ENCODE measurements at regions not wholly inside any gene's neighbourhood (a gene's known extent, or its start where the extent isn't known, plus 50 kb on each side); places are given as distances from the start of the nearest gene placed in this dataset.
"Not testable (repeated sequence)": the region's sequence is repeated elsewhere in the genome, so short reads cannot be mapped to it uniquely, and the experiment has no call there.

DNA sequence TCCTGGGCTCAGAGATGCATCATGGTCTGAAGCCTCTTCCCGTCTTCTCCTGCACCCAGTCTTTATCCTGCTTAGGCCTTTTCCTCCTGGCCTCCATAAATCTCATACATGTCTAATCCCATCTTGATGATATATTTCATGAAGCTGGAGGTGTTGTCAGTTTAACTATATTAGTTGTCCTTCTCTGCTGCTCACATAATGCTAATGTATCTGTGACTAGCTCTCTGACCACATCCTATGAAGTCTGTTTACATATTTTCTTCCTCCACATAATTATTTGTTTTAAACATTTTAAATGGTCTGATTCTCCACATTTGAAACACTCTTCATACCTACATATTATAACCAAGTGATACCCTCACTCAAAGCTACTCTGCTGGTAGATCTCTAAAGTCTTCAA is 315.2 kb upstream of the RND3 start:
- ChIA-PET POLR2A (no interaction called here), CTCF (no interaction called here)

DNA sequence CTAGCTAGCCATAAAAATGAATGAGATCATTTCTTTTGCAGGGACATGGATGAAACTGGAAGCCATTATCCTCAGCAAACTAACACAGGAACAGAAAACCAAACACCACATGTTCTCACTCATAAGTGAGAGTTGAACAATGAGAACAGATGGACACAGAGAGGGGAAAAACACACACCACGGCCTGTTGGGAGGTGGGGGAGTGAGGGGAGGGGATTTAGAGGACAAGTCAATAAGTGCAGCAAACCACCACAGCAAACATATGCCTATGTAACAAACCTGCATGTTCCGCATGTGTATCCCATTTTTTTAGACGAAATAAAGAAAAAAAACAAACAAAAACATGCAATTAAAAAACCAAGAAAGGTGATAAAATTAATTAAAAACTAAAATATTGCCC is 308.8 kb upstream of the RND3 start:
- POLR2A ChIA-PET, CTCF ChIA-PET: not testable (repeated sequence)

DNA sequence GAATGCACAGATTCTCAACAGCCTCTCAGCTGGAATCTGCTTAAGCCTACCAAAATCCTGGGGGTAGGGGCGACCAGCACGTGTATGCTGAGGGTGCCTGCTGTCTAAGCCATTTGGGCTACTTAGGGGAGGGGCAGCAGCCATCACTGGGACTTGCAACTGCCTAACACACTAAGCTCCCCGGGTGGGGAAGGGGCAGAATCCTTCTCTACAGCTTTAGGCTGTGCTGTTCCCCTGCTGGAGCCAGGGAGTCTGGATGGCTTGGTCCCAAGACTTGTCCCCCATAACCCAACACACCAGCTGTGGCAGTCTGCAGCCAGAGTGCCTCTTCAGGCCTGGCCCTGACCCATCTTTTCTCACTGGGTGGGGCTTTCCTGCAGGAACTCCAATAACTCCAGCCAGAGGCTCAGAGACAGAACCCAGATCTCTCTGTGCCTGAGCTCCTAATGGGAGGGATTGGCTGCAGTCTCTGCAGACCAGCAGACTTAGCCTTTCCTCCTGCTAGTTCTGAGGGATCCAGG is 305.4 kb upstream of the RND3 start:
- ChIA-PET POLR2A (no interaction called here), CTCF (no interaction called here)

DNA sequence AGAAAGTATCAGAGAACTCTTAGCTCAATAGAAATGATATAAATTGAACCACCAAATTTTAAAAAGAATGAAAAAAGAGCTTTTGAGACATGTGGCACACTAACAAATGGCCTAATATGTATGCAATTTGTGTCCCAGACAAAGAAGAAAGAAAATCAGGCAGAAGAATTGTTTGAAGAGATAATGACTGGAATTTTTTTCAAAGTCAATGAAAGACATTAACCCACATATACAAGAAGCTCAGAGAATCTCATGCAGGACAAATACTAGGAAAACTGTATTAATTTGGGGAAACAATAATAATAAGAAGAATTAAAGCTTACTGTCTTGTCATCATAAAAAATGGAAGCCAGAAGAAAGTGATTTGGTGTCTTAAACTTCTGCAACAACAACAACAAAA is 304.1 kb upstream of the RND3 start:
- ChIA-PET CTCF (no interaction called here), POLR2A (no interaction called here)

DNA sequence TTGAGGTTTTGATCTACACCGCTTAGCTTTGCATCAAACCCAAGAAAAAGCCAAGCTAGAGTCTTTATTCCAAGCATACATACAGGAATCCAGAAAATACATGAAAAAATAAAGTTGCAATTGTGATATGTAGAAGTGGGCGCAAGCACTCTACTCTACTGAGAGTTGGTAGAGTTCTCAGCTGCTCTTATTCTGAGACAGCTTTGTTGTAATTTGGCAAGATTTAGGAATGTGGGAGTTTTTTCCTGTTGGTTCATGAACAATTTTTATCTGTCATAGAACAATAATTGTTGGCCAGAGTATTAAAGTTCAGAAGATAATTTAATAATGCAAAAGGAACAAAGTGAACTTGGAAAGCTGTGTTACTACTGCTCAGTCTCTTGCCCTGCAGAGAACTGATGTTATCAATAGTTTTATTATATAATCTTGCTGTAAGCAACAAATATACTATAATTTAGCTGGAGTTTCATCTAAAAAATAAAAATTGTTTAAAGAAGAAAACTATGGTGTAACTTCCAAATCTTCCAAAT is 302.0 kb upstream of the RND3 start:
- CTCF ChIA-PET, result no interaction called here
- POLR2A ChIA-PET, result no interaction called here

DNA sequence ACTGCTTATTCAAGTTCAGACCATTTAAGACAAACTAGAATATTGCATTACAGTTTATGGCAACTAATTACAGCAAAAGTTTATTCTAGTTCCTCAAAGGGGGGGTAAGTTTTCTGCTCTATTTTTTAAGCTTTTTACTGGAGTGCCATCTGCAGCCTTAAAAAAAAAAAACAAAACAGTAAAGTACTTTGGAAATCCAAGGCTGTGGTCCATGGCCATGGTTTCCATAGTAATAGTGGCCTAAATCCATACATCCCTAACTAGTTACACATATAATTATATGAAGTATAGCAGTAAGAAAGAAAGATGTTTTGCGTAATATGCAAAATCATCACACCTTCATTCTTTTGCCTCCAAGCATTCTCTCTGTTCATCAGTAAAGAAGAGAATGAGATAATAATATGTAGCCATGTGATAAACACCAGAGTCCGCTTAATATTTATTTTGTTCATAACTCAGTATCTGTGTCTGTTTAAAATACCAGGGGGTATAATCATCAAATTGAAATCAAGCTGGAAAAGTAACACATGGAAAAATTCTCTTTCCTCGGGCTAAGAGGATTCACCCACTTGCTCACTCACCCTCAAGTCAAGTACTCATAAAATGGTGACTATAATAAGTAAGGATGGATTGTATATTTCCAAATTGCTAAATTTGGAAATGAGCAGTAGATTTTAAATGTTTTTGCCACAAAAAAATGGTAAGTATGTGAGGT is 301.1 kb upstream of the RND3 start:
- POLR2A ChIA-PET, result no interaction called here
- CTCF ChIA-PET, result no interaction called here

DNA sequence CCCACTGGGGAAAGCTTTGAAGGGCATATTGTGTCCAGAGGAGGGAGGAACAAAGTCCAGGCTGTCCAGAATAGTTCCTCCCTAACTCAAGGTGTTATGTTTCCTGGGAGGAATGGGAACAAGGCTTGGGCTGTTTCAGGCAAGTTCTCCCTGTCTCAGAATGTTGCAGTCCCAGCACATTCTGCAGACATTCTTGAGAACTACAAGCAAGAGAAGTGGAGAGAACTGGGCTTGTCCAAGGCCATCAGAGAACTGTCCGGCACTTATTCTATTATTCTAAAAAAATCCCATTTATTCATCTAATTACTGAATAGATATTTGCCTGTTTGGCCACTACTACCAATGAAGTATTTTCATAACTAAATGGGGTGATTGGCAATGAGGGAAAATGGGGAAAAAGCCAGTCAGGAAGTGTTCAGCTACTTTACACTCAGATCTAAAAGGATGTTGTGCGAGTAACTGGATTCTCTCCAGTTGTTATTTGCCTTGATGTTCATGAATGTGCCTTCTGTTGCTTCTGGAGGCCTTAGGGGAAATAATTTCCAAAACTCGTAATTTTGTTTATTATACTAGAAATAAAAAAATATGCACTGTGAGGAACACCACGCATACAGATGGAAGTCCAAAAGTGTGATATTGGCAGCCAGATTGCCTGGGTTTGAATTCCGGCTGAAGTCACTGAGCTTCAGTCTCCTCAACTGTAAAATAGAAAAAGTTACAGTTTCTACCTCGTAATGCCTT is 300.1 kb upstream of the RND3 start:
- CTCF ChIA-PET, result no interaction called here

DNA sequence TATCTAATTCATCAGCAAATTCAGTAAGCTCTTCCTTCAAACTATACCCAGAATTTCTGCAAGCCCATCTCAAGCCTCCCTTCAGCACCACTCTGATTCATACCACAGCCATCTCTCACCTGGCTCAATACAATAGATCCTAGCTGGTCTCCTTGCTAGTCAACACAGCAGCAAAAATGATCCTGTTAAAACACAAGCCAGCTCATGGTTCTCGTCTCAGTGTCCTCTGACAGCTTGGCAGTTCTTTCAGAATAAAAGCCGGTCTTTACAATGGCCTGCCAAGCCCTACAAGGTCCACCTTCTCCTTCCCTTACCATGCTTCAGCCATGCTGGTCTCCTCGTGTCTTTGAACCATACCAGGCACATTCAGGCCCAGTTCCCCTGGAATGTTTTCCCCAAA is 296.9 kb upstream of the RND3 start:
- CTCF ChIA-PET, result no interaction called here

More for the DNA sequence above, 300.1 kb upstream of the RND3 start:
- POLR2A ChIA-PET, result no interaction called here

DNA sequence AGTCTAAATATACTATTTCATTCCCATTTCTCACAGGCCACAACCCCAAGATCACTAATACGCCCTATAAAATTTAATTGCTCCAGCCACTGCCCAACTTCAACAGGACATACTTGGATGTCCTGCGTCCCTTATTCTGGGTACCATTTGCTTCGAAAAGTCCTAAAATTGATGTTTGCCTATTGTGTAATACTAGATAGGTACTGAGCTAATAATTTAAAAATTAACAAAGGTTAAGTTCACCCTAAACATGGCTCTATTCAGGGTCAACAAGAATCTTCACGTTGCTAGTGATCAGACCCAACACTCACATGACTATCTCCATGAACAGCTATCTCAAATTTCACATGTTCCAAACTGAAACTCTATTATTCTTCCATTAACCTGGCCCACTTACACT is 296.4 kb upstream of the RND3 start:
- ChIA-PET POLR2A (no interaction called here), CTCF (no interaction called here)

More for the DNA sequence above, 296.9 kb upstream of the RND3 start:
- POLR2A ChIA-PET, result no interaction called here

DNA sequence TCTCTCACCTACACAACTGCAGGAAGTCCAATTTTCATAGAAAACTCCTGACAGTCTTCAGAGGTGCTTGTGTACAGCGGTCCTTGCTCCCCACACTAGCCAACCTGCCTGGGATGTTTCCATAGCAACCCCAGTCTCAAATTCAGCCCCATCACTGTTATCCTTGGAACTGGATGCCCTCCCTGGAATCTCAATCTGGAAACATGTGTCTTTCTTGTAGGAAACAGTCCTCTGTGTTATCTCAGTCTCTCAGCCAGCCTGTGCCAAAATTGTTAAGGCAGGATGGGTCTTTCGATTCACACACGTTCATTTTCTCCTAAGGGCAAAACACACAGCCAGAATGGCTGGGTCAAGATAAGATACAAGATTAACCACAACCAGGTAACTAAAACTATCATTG is 295.5 kb upstream of the RND3 start:
- ChIA-PET CTCF (no interaction called here), POLR2A (no interaction called here)

DNA sequence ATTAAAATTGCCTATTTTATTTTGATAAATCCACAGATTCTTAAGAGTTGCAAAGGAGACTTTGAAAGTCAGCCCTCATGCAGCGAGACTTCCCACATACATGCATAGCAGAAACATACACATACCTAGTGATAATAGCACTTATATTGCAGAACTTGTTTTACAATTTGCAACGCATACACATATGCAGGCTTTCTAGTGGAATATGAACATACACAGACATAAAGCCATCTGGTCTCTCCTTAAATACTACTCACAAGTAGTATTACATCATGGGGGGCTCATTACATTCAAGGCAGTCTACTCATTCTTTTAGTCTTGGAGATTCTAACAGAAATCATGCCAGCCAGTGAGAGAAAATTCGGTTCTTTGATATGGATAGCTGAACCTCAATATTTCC is 295.1 kb upstream of the RND3 start:
- CTCF ChIA-PET, result no interaction called here
- POLR2A ChIA-PET, result no interaction called here

DNA sequence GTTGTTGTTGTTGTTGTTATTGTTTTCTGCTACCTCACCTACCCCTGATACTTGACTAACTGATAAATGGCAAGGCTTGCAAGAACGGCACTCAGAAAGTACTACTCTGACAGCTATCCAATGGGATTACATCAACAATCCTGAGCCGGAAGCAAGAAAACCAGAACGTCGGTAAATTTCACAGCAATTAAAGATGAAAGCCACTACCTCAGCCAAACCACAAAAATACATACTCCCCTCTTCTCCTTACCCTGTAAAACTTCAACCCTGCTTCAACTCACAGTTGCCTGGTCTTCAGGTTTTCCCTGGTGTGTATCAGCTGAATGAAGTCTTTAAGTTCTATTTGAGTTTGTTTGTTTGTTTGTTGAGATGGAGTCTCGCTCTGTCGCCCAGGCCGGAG is 293.7 kb upstream of the RND3 start:
- ChIA-PET CTCF (no interaction called here), POLR2A (no interaction called here)

DNA sequence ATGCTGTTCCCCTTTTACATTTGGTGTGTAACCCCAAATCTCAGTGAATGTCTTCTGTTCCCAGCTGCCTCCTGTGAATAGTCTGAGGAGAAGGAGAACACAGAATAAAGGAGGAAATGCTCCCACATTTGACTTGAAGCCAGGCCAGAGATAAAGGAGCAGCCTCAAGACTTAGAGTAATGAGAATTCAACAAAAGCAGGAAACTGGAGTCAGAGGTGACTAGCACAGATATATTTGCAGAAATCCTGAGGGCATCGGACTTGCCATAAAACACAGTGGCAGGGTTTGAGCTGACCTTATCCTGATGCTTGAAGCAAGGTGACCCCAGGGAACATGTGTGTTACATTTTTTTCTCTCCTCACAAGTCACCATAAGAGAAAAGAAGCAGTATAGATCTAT is 291.4 kb upstream of the RND3 start:
- POLR2A ChIA-PET, result no interaction called here
- CTCF ChIA-PET, result no interaction called here

DNA sequence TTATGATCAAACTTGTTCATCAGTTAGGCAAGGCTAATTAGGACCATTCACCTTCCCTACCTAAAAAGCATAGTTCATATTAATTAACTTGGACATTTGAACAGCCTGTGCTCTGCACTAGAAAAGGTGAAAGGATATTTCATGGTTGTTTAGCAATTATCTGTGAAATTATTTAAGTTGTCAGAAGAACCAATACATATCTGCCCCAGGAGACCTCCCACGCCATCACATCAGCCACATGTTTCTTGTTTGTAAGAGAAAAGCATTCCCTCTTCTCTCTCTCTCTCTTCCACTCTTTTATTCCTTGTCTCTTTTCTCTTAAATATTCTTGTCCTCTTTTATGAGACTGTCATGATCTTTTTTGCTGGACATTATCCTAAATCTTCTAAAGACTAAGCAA is 282.0 kb upstream of the RND3 start:
- ChIA-PET POLR2A (no interaction called here), CTCF (no interaction called here)

DNA sequence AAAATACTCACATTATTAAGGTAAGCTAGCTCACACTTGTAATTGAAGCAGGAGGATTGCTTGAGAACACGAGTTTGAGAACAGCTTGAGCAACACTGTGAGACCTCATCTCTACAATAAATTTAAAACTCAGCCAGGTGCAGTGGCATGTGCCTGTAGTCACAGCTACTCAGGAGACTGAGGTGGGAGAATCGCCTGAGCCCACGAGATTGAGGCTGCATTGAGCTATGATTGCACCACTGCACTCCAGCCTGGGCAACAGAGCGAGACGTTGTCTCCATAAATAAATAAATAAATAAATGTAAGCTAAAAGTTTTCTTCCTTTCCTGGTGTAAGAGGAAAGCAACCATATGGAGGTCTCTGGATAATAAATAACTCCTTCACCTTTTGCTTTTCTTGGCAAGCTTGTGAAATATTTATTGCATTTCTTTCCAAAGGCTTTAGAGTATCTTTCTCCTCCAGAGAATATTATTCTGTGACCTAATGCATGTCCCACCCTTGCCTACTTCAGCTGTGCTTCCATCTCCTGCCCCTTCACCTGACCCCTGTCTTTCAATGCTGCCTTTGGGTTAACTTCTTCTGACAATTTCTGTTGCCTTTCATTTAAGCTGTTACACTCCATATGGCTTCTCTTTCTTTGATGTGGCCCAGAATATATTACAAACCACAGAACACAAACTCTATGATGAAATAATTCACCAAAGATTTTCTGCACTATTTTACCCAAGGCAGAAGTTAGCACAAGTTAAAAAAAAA is 280.7 kb upstream of the RND3 start:
- ChIA-PET CTCF (no interaction called here), POLR2A (no interaction called here)

DNA sequence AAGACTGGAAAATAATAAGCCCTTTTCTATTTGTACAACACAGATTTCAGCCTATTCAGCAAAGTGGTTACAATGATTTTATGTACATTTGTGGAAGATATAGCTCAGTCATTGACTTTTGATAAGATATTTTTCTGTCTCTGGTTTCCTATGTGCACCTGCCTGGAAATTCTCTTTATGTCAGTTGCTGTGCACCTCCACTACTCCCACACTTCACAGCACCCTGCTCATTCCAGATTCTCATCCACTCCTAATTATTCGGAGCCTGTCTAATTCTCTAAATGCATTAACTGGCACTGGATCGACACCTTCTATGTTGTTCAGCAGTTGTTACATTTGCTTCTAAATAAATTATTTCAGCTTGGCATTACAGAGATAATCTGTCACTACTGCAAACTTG is 275.1 kb upstream of the RND3 start:
- ChIA-PET POLR2A (no interaction called here), CTCF (no interaction called here)

DNA sequence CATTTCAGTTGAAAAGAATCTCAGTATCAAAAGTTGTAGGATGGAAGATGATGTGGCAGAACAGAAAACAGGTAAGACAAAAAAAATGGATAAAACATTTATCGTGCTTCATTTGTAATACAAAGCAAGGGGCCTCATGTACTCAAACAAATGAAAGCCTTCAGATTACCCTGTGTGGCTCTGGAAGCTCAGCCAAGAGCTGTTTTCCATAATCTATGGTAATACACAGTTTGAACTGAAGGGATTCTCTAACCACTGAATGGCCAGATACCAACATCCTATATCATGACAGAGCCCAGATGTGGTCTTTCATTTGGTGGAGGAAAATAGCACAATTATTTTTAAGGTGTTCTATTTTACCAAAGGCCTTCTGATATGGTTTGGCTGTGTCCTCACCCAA is 272.1 kb upstream of the RND3 start:
- ChIA-PET CTCF (no interaction called here), POLR2A (no interaction called here)

DNA sequence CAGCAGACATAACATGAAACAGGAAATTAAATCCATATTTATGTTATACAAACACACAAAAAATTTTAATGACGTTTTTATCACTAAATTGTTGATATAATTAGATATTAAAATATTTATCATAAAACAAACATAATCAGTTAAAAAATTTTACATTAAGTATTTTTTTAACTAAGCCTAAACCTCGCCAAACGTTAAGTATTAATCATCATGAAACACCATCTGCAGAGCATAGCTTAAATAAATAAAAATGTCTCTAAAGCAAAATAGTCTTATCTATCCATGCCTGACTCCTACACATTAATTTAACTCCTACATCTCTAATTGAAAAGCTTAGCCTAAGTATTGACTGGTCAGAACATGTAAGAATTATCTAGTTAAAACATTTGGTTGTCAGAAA is 271.6 kb upstream of the RND3 start:
- POLR2A ChIA-PET, result no interaction called here
- CTCF ChIA-PET, result no interaction called here

DNA sequence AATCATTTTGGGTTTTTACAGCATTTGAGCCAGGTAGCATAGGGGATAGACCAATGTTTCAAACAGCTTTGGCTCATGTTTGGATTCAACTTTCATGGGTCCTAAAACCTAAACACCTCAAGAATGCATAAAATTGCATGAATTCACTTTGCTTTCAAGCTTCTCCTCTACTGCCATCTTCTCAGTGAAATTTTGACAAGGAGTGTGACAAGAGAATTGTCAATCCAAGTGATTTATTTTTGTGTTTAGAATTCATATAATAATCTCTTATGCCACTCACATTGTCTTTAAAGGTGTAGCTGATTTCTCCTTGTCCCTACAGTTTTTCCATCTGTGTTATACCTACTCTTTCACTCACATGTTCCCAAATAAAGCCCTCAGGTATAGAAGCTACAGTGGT is 264.8 kb upstream of the RND3 start:
- ChIA-PET CTCF (no interaction called here), POLR2A (no interaction called here)

DNA sequence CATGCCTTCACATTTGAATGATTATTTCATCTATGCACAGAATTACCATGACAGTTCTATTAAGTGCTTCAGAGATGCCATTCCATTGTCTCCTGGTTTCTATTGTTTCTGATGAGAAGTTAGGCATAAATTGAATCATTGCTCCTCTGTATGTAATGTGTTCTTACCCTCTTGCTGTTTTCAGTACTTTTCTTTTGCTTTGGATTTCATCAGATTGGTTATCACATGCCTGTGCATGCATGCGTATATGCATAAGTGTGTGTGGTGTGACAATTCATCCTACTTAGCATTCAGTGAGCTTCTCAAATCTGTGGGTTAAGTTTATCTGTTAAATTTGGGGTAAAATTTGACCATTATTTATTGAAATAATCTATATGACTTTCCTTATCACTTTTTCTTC is 263.3 kb upstream of the RND3 start:
- ChIA-PET CTCF (no interaction called here), POLR2A (no interaction called here)

DNA sequence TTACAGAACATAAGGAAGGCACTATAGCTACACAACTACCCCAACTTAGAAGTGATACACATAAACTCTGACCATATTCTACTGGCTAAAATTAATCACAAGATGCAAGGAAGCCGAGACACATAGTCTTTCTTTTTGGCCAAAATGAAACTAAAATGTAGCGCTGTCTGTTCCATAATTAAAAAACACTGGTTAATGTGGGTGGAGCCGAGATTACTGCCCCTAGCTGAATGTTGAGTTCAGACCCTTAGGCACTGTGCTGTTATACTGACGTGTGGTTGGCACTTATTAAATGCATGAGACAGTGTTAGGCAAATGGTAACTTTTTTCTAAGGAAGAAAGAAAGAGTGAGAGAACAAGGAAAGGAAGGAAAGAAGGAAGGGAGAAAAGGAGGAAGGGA is 254.6 kb upstream of the RND3 start:
- ChIA-PET CTCF (no interaction called here), POLR2A (no interaction called here)
